Fibroblast of gingiva (primary cell): ENCODE measurements at regions not wholly inside any gene's neighbourhood (a gene's known extent, or its start where the extent isn't known, plus 50 kb on each side); places are given as distances from the start of the nearest gene placed in this dataset.
"Not testable (repeated sequence)": the region's sequence is repeated elsewhere in the genome, so short reads cannot be mapped to it uniquely, and the experiment has no call there.

Source experiments
- DNase-seq: peaks from one replicate; pipeline ENCODE4 v3.0.0-alpha.2; 2011; ENCODE audit warnings: low read depth

- no peak for DNase-seq
These were observed 87.7 kb downstream of the DCK start for GRCh38 chr4:71081192-71081591.

GRCh38 chr4:71093745-71094144, 100.3 kb downstream of the DCK start:
- DNase-seq, result no peak

GRCh38 chr4:71094201-71094600, 100.8 kb downstream of the DCK start:
- DNase-seq, result no peak

GRCh38 chr4:71095141-71095540, 101.7 kb downstream of the DCK start:
- DNase-seq, result no peak

- no peak for DNase-seq
These were observed 102.1 kb downstream of the DCK start for GRCh38 chr4:71095545-71095944.

- DNase-seq, result no peak
These were observed 114.3 kb downstream of the DCK start for GRCh38 chr4:71107726-71108125.

DNA sequence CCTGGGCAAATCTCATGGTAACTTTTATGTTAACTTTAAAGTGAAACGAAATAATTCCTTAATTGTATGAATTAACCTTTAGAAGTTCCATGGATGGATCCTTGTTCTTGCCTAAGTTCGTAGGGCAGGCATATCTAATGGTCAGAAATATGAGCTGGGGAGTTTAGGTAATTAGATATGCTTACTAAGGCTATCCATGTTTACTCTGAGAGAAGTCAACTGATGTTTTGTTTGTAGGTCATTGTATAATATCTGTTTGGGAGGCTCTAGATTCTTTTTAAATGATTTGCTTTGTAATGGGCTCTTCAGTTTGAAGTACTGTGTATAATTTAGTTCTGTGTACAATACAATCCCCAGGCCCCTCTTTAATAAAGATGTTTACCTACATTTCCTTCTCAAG, 117.0 kb downstream of the DCK start:
- DNase-seq, result no peak

GRCh38 chr4:71111133-71111532, 117.7 kb downstream of the DCK start:
- not testable (repeated sequence) for DNase-seq

- no peak for DNase-seq
These were observed 119.8 kb downstream of the DCK start for GRCh38 chr4:71113294-71113693.

GRCh38 chr4:71120831-71121524, 127.5 kb downstream of the DCK start:
- no peak for DNase-seq

- no peak for DNase-seq
These were observed 130.5 kb downstream of the DCK start for GRCh38 chr4:71123951-71124350.

DNA sequence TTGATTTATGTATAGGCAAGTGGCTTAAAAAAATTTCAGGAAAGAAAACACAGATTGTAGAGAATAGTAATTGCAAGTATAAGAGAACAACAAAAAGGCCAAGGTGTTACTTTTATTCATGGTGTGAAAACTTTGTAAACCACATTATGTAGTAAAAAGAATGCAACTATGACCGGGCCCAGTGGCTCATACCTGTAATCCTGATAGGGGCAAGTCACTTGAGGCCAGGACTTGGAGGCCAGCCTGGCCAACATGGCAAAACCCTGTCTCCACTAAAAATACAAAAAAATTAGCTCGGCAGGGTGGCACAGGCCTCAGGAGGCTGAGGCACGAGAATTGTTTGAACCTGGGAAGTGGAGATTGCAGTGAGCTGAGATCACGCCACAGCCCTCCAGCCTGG, 131.7 kb downstream of the DCK start:
- no peak for DNase-seq

DNA sequence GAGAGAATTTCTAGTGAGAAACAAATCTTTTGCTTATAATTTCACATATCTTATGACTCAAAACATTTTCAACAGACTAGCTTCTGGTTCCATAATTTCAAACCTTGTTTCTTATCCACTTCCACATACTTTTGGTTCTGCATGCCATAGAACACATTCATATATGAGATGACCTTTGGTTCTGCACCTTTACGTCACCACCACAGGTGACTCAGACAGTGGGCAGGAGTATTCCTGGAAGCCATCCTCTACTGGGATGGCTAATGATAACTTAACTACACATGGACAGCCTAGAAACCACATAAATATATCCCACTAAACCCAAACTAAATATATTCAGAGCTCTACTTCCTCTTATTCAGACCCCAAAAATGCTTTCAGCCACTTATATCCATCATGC, 133.3 kb downstream of the DCK start:
- DNase-seq, result no peak

- DNase-seq, result peak; percentile 4
These were observed 137.6 kb downstream of the DCK start for GRCh38 chr4:71130827-71131603.

DNA sequence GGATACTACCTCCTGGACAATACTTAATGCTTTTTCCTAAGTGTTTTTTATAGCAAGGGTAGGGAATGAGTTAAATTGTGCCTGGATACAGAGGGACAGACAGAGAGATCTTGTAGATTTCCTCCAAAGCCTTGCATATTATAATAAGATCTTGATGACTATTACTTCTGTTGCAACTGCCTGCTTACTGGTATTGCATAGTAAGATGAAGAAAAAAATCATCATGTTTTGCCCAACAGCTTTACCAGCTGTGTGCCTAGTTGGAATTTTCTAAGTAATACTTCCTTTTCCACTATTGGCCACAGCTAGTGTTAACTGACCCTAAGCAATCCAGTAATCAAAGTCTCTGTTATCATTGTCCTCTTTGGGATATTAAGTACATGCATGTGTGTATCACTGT, 139.0 kb downstream of the DCK start:
- DNase-seq, result peak; percentile 12

DNA sequence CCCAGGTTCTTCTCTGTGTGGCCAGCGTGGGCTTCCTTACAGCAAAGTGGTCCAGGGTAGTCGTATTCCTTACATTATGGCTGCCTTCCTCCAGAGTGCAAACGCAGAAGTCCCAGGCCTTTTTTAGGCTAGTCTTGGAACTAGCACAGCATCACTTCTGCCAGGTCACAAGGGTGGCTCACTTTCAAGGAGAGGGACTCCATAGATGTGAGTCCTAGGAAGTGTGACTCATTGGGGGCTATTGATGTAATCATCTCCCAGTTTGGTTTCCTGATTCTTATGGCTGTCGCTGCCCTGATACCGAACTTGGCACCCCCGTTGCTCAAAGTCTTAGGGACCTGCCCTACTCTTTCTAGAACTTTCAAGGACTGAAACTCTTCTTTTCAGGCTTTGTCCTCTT, 140.0 kb downstream of the DCK start:
- no peak for DNase-seq

DNA sequence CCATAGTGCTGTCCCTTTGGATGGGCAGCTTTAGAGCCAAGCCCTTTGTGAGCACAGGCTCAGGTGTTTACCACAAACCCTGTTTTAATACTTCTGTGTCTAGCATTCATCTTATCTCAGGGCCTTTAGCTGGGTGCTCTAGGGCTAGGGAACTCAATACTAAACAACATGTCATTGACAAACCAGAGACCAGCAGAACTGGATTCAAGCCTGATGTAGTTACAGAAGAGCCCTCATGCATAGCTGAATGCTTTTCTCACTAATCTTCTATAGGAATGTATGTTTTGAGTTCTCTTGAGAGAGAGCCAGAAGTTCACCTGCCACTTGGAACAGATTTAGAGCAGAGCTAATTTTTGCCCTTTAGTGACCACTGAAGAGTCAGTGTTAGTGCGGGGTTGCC, 142.6 kb downstream of the DCK start:
- no peak for DNase-seq

DNA sequence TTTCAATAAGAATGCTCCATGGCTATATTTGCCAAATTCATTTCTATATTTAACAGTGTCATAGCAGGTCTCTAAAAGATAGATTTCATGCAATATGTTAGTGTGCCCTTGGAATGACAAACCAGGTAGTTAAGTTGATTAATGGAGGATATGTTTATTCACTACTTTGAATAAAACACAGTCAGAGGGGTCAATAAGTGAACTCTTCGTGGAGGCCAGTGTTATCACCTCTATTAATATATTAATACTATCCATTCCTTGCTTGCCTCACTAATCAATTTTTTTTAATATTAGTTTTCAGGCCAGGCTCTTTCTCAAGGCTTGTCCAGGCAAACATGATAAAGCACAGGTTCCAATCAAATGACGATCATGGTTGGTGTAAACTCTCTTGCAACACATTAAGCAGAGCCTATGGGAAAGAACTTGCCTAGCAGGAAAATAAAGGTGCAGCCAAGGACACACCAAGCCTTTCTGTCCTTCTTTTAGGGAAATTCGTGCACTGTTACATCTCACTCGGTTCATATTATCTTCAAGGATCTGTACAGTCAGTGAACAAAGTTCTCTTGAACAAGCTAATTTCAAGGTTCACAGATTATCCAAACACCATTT, 144.7 kb downstream of the DCK start:
- no peak for DNase-seq

DNA sequence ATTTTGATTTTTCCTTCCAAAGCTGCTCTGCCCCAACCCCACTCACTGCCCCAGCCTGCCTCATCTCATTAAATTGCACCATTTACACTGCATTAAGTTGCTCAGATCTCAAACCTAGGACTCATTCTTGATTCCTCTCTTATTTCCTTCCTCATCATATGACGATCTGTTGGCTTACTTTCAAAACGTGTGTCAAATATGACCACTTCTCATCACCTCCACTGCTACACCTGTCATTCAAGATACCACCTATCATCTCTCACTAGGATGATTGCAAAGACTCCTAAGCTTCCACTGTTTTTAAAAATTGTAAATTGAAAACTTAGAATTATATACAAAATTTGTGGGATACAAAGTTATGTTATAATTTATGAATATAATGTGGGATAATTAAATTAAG, 147.1 kb downstream of the DCK start:
- no peak for DNase-seq

DNA sequence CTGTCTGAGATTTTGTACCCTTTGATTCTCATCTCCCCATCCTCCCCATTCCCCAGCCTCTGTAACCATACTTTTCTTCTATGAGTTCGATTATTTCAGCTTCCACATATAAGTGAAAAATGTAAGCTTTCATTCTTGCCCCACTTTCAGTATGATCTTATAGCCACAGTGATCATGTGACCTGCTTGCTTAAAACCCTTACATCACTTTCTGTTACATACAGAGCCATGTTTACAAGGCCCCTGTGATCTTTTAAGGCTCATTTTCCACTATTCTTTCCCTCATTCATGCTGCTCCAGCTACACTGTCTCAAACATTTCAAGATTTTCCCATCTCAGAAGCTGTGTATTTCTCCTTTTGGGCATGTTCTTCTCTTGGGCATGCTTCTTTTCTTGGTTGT, 147.7 kb downstream of the DCK start:
- no peak for DNase-seq

DNA sequence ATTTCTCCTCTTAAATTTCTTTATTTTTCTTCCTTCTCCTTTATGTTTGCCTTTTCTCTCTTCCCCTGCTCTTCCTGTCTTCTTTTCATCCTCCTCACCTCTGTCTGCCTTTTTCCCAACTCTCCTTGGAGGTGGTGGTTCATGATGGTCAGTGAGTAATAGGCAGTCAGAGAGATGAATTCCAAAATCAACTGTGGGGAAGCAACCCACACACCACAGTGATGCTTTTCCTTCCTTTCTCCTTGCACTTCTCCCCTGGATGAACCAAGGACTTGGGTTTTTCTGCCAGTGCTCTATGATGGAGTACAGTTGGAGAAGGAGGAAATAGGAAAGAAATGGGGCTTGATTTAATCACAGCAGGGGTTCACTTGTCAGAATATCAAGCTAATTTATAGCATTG, 153.8 kb downstream of the DCK start:
- no peak for DNase-seq

GRCh38 chr4:71148545-71148944, 155.1 kb downstream of the DCK start:
- DNase-seq, result no peak

GRCh38 chr4:71151054-71151453, 157.6 kb downstream of the DCK start:
- no peak for DNase-seq
